PC-9 (cell line): ENCODE measurements at regions not wholly inside any gene's neighbourhood (a gene's known extent, or its start where the extent isn't known, plus 50 kb on each side); places are given as distances from the start of the nearest gene placed in this dataset.

Experiments used
- BruUV-seq: library from RNA; stranded (reverse); fragments of 400-500 nt; replicated peaks from 2 replicates; lab custom pipeline; 2021; lab: Mats Ljungman, UMichigan
- CTCF ChIA-PET: fragments of 300-600 bp; sonication (Branson Sonifier 250); formaldehyde crosslinking; loops from one replicate; lab custom pipeline; 2022; ENCODE audit warnings: antibody characterized with exemption; lab: Charles Lee
- POLR2A ChIA-PET: fragments of 300-600 bp; sonication (Branson Sonifier 250); formaldehyde crosslinking; loops from one replicate; lab custom pipeline; 2022; ENCODE audit warnings: antibody characterized with exemption; ENCODE audit not compliant: unreplicated experiment; lab: Charles Lee
- DNase-seq, 2 experiments: peaks; one replicate each; pipeline versions ENCODE4 v3.0.0 to v3.0.0-alpha.2; 2015 to 2022; ENCODE audit warnings: mixed read lengths in 1 of 2
- H2AFZ ChIP-seq: fragments of 200-600 bp; sonication (generic); 2 replicates; pipeline ENCODE4 v1.8.1; 2017; ENCODE audit warnings: antibody characterized with exemption
- H3F3A ChIP-seq: fragments of 200-600 bp; sonication (generic); 2 replicates; pipeline ENCODE4 v1.8.1; 2017; ENCODE audit warnings: antibody characterized with exemption, mild to moderate bottlenecking, low read depth; ENCODE audit not compliant: insufficient read depth
- H3K27ac ChIP-seq: fragments of 200-600 bp; sonication (generic); 2 replicates; pipeline ENCODE4 v1.6.1; 2016; ENCODE audit warnings: mixed run types
- H3K27me3 ChIP-seq: fragments of 200-600 bp; sonication (generic); 2 replicates; pipeline ENCODE4 v1.6.1; 2016; ENCODE audit warnings: low read depth, mixed run types; ENCODE audit not compliant: insufficient read depth
- H3K36me3 ChIP-seq: fragments of 200-600 bp; sonication (generic); 2 replicates; pipeline ENCODE4 v1.6.1; 2016; ENCODE audit warnings: low read depth, mixed run types
- H3K4me1 ChIP-seq: fragments of 200-600 bp; sonication (generic); replicated peaks from 2 replicates; pipeline ENCODE4 v1.6.1; 2016; ENCODE audit warnings: mixed run types; ENCODE audit not compliant: insufficient read depth
- H3K4me2 ChIP-seq: fragments of 200-600 bp; sonication (generic); 2 replicates; pipeline ENCODE4 v1.6.1; 2017; ENCODE audit warnings: mixed run types
- H3K4me3 ChIP-seq: fragments of 200-600 bp; sonication (generic); 2 replicates; pipeline ENCODE4 v1.6.1; 2016; ENCODE audit warnings: mixed run types
- H3K79me2 ChIP-seq: fragments of 200-600 bp; sonication (generic); 2 replicates; pipeline ENCODE4 v1.6.1; 2017; ENCODE audit warnings: low read depth, mixed run types
- H3K9me2 ChIP-seq: fragments of 200-600 bp; sonication (generic); 2 replicates; pipeline ENCODE4 v1.8.1; 2017; ENCODE audit warnings: mild to moderate bottlenecking; ENCODE audit not compliant: insufficient read depth
- H3K9me3 ChIP-seq: fragments of 200-600 bp; sonication (generic); 2 replicates; pipeline ENCODE4 v1.8.1; 2016; ENCODE audit warnings: low read depth; ENCODE audit not compliant: insufficient read depth
- H4K20me1 ChIP-seq: fragments of 200-600 bp; sonication (generic); 2 replicates; pipeline ENCODE4 v1.8.1; 2017; ENCODE audit not compliant: insufficient read depth
- CTCF ChIP-seq: fragments of 200-600 bp; sonication (generic); conservative IDR thresholded peaks from 2 replicates; pipeline ENCODE4 v1.6.1; 2017; ENCODE audit warnings: mixed run types, antibody characterized with exemption, mild to moderate bottlenecking, moderate library complexity
- EZH2 ChIP-seq: fragments of 200-600 bp; sonication (generic); IDR thresholded peaks from 2 replicates; pipeline ENCODE4 v1.8.0; 2017; ENCODE audit warnings: antibody characterized with exemption, low read depth
- intact Hi-C: fragments of 100-400 bp; cut with micrococcal nuclease; formaldehyde crosslinking; loops from one replicate; pipeline ENCODE4 v1.10.0; 2022; ENCODE audit not compliant: unreplicated experiment

DNA sequence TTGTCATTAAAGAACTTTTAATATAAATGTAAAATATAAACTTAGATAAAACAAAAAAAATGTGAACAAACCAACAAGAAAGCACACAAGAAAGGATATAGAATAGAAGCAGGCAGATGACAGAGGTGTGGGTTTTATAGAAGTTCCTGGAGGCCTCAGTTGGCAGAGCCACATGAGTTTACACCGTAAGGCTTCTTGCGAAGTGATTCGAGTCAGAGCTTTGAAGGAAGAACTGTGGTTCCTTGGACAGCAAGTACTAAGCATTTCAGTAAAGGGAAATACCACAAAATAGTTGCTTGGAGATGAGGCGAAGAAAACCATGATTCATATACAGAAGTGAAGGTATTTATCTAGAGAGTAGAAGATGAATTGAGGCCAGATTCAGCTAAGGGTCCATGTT is 207.9 kb upstream of the EYA4 start:
- Histone ChIP-seq H3K9me3 (no peaks in the 10 kb centered on the region; the same call in 1 of the 2 replicates), H4K20me1 (no peaks in the 10 kb centered on the region), H3K4me2 (no peak overlapping the region), H3K9me2 (no peaks in the 10 kb centered on the region), H3K79me2 (no peaks in the 10 kb centered on the region), H3K36me3 (no peaks in the 10 kb centered on the region), H2AFZ (no peak overlapping the region), H3K4me3 (no peak overlapping the region), H3K27ac (no peak overlapping the region), H3F3A (no peaks in the 10 kb centered on the region), H3K4me1 (no peaks in the 10 kb centered on the region), H3K27me3 (no peaks in the 10 kb centered on the region)
- no peak for TF ChIP-seq CTCF
- ChIA-PET POLR2A (no interaction called here), CTCF (no interaction called here)
- no peak for DNase-seq
- intact Hi-C loops, result no loop called here
- BruUV-seq, result no TSS peak

GRCh38 chr6:133034509-133035206 is 206.5 kb upstream of the EYA4 start:
- Histone ChIP-seq H3K4me1 (no peaks in the 10 kb centered on the region), H3K27me3 (no peaks in the 10 kb centered on the region), H3F3A (no peaks in the 10 kb centered on the region), H2AFZ (no peak overlapping the region), H3K79me2 (no peaks in the 10 kb centered on the region), H4K20me1 (no peaks in the 10 kb centered on the region), H3K36me3 (no peaks in the 10 kb centered on the region), H3K4me3 (no peak overlapping the region), H3K27ac (no peak overlapping the region), H3K9me2 (no peaks in the 10 kb centered on the region), H3K4me2 (no peak overlapping the region), H3K9me3 (no peaks in the 10 kb centered on the region; the same call in 1 of the 2 replicates)
- BruUV-seq, result no TSS peak
- no peak for DNase-seq
- intact Hi-C loops, result no loop called here
- TF ChIP-seq EZH2 (no peak), CTCF (no peak)
- CTCF ChIA-PET, result no interaction called here
- POLR2A ChIA-PET, result interaction anchor here (0.6 kb wide), 1 partner anchor 758 kb away, joined by 8 read pairs; no protein-coding TSS in a partner anchor

GRCh38 chr6:133040094-133040802 is 200.9 kb upstream of the EYA4 start:
- no peaks in the 10 kb centered on the region for H4K20me1 ChIP-seq
- 0 out of 2 replicates have a peak overlapping the region, but pooled peaks have one; percentile 3 for H2AFZ ChIP-seq
- peak in 1 of 2 experiments; percentile 10 for DNase-seq
- no peaks in the 10 kb centered on the region for H3K4me1 ChIP-seq
- no peak overlapping the region for H3K4me2 ChIP-seq
- no peak overlapping the region for H3K4me3 ChIP-seq
- no peak overlapping the region for H3K27ac ChIP-seq
- no peaks in the 10 kb centered on the region for H3F3A ChIP-seq
- ChIA-PET CTCF (interaction anchor here (0.6 kb wide), 1 partner anchor 17 kb away, joined by 3 read pairs; no protein-coding TSS in a partner anchor), POLR2A (no interaction called here)
- no TSS peak for BruUV-seq
- H3K9me2 ChIP-seq, result no peaks in the 10 kb centered on the region
- intact Hi-C loops, result loop anchor here (10.0 kb wide), 2 partner anchors 125 to 205 kb away; no protein-coding TSS in a partner anchor
- H3K27me3 ChIP-seq, result no peaks in the 10 kb centered on the region
- peak; percentile 71 for TF ChIP-seq CTCF
- TF ChIP-seq EZH2, result no peak
- no peaks in the 10 kb centered on the region for H3K79me2 ChIP-seq
- no peaks in the 10 kb centered on the region for H3K9me3 ChIP-seq
- H3K36me3 ChIP-seq, result no peaks in the 10 kb centered on the region
